Calu3 (cell line): ENCODE measurements at regions not wholly inside any gene's neighbourhood (a gene's known extent, or its start where the extent isn't known, plus 50 kb on each side); places are given as distances from the start of the nearest gene placed in this dataset.

ENCODE experiments used
- BruUV-seq: library from RNA; stranded (reverse); fragments of 400-500 nt; replicated peaks from 2 replicates; lab custom pipeline; 2021; lab: Mats Ljungman, UMichigan
- CTCF ChIA-PET: fragments of 300-600 bp; sonication (Branson Sonifier 250); formaldehyde crosslinking; loops from one replicate; lab custom pipeline; 2022; ENCODE audit warnings: antibody characterized with exemption; lab: Charles Lee
- DNase-seq: peaks from one replicate; pipeline ENCODE4 v3.0.0; 2022
- H3K27ac Mint-ChIP-seq: one replicate; pipeline ENCODE4 v1.8.0; 2022; ENCODE audit warnings: mixed read lengths; ENCODE audit not compliant: unreplicated experiment
- H3K27me3 Mint-ChIP-seq: one replicate; pipeline ENCODE4 v1.8.0; 2022; ENCODE audit warnings: mixed read lengths; ENCODE audit not compliant: unreplicated experiment
- H3K36me3 Mint-ChIP-seq: one replicate; pipeline ENCODE4 v1.8.0; 2022; ENCODE audit warnings: mild to moderate bottlenecking, moderate library complexity, mixed read lengths; ENCODE audit not compliant: insufficient read depth, unreplicated experiment
- H3K4me1 Mint-ChIP-seq: one replicate; pipeline ENCODE4 v1.8.0; 2022; ENCODE audit warnings: mild to moderate bottlenecking, low read depth, mixed read lengths; ENCODE audit not compliant: unreplicated experiment
- H3K4me3 Mint-ChIP-seq: one replicate; pipeline ENCODE4 v1.8.0; 2022; ENCODE audit warnings: mild to moderate bottlenecking, low read depth, moderate library complexity, mixed read lengths; ENCODE audit not compliant: unreplicated experiment
- H3K9me3 Mint-ChIP-seq: one replicate; pipeline ENCODE4 v1.8.0; 2022; ENCODE audit warnings: low read depth, mixed read lengths; ENCODE audit not compliant: unreplicated experiment
- intact Hi-C: fragments of 100-400 bp; cut with micrococcal nuclease; formaldehyde crosslinking; loops from one replicate; pipeline ENCODE4 v1.10.0; 2022; ENCODE audit not compliant: unreplicated experiment
- TF ChIP-seq, protein P1 (sequence below): fragments of 200-600 bp; IDR thresholded peaks from one replicate; pipeline ENCODE4 v1.8.0; 2022; ENCODE audit warnings: antibody characterized with exemption; ENCODE audit not compliant: unreplicated experiment

DNA sequence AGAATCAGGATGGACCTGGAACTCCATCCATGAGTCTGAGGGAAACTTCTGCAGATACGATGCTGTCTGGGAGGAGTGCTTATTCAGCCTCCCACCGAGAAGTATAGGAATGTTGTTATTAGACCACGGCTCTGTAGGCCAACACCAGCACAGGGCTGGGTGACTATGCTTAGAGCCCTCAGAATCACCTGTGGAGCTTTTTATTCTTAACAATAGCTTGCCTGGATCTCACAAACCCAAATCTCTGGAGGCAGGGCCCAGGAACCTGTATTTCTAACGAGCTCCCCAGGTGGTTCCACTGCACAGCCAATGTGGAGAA, 55.6 kb upstream of the ARID5B start:
- Mint-ChIP-seq H3K9me3 (no peaks in the 10 kb centered on the region), H3K4me3 (no peak overlapping the region), H3K4me1 (peaks cover 9% of the 10 kb centered on the region), H3K27me3 (peaks cover 11% of the 10 kb centered on the region), H3K36me3 (no peaks in the 10 kb centered on the region), H3K27ac (no peak overlapping the region)
- intact Hi-C loops, result no loop called here
- no TSS peak for BruUV-seq
- TF ChIP-seq, protein P1, sequence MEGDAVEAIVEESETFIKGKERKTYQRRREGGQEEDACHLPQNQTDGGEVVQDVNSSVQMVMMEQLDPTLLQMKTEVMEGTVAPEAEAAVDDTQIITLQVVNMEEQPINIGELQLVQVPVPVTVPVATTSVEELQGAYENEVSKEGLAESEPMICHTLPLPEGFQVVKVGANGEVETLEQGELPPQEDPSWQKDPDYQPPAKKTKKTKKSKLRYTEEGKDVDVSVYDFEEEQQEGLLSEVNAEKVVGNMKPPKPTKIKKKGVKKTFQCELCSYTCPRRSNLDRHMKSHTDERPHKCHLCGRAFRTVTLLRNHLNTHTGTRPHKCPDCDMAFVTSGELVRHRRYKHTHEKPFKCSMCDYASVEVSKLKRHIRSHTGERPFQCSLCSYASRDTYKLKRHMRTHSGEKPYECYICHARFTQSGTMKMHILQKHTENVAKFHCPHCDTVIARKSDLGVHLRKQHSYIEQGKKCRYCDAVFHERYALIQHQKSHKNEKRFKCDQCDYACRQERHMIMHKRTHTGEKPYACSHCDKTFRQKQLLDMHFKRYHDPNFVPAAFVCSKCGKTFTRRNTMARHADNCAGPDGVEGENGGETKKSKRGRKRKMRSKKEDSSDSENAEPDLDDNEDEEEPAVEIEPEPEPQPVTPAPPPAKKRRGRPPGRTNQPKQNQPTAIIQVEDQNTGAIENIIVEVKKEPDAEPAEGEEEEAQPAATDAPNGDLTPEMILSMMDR, result no peak
- CTCF ChIA-PET, result no interaction called here
- no peak for DNase-seq

DNA sequence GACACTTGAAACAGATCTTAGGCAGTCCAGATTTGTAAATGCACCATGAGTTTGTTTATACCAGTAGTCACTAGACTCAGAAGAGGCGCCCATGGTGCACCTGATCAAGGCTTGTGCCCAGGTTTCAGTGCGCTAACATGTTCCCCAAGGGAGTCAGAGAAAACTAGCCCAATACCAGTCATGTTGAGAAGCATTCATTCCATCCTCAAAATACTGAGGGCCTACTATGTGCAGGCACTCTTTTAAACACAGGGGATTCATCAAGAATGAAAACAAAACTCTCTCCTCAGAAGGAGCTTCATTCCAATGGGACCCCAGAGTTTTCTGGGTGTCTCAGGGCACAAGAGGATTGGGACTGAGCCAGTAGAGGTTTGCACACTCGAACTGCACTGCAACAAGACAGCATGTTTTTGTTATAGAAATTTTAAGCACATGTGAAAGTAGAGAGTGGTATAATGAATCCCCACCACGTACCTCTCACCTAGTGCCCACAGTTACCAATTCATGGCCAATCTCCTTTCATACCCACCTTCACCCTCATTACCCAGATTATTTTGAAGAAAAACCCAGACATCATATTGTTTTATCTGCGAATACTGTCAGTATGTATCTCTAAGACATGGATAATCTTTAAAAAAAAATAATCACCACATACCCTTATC, 55.0 kb upstream of the ARID5B start:
- BruUV-seq, result no TSS peak
- H3K4me1 Mint-ChIP-seq, result peaks cover 3% of the 10 kb centered on the region
- H3K9me3 Mint-ChIP-seq, result no peaks in the 10 kb centered on the region

DNA sequence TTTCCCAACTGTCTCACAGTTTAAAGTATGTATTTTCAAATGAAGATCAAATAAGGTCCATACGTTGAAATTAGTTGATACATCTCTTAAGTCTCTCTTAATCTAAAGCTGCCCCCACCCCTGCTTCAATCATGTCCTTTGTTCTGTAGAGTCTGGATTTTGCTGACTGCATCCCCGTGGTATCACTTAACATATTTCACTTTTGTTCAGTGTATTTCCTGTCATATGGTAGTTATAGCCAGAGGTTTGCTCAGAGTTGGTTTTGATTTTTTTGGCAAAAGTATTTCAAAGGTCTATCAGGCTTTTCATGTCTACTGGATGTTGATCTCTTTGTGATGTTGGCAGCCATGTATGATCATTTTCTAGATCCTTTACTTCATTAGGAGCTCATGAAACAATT, 54.4 kb upstream of the ARID5B start:
- no peaks in the 10 kb centered on the region for H3K9me3 Mint-ChIP-seq
- intact Hi-C loops, result no loop called here
- H3K36me3 Mint-ChIP-seq, result no peaks in the 10 kb centered on the region
- no TSS peak for BruUV-seq
- CTCF ChIA-PET, result interaction anchor here (0.9 to 1.1 kb wide), 2 partner anchors 18 to 53 kb away, joined by 3 to 10 read pairs; no protein-coding TSS in a partner anchor
- no peaks in the 10 kb centered on the region for H3K27me3 Mint-ChIP-seq
- no peak overlapping the region for H3K4me3 Mint-ChIP-seq
- DNase-seq, result no peak
- no peaks in the 10 kb centered on the region for H3K4me1 Mint-ChIP-seq
- TF ChIP-seq, protein P1, result no peak
- no peak overlapping the region for H3K27ac Mint-ChIP-seq

More for the DNA sequence above, 55.0 kb upstream of the ARID5B start:
- H3K4me3 Mint-ChIP-seq, result no peak overlapping the region
- no peaks in the 10 kb centered on the region for H3K36me3 Mint-ChIP-seq
- no peak for DNase-seq
- TF ChIP-seq, protein P1, result no peak
- peaks cover 5% of the 10 kb centered on the region for H3K27me3 Mint-ChIP-seq
- H3K27ac Mint-ChIP-seq, result no peak overlapping the region
- CTCF ChIA-PET, result interaction anchor here (1.1 kb wide), 1 partner anchor 19 kb away, joined by 10 read pairs; no protein-coding TSS in a partner anchor
- intact Hi-C loops, result no loop called here

DNA sequence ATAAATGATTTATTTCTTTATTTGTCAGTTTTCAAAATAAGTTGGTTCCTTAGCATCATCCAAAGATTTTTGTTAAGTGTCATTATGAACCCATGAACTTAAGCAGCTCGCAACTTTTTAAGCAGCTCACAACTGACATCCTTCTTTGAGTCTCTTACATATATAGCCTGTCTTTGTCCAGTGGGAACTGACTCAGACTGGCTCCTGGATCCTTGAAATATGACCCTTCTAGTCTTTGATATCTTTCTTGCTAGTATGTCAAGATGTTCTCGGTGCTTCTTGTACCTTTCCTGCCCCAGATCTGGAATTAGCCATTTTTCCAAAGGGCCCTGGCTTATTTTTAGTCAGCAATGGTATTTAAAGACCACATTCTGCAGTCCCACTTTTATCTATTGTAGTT, 53.9 kb upstream of the ARID5B start:
- no peaks in the 10 kb centered on the region for H3K36me3 Mint-ChIP-seq
- no peak overlapping the region for H3K4me3 Mint-ChIP-seq
- no peaks in the 10 kb centered on the region for H3K27me3 Mint-ChIP-seq
- intact Hi-C loops, result no loop called here
- H3K4me1 Mint-ChIP-seq, result no peaks in the 10 kb centered on the region
- TF ChIP-seq, protein P1, result no peak
- no peak overlapping the region for H3K27ac Mint-ChIP-seq
- CTCF ChIA-PET, result interaction anchor here (0.9 to 1.1 kb wide), 2 partner anchors 18 to 52 kb away, joined by 3 to 10 read pairs; no protein-coding TSS in a partner anchor
- DNase-seq, result no peak
- no peaks in the 10 kb centered on the region for H3K9me3 Mint-ChIP-seq
- BruUV-seq, result no TSS peak
